ENCODE measurements at regions not wholly inside any gene's neighbourhood (a gene's known extent, or its start where the extent isn't known, plus 50 kb on each side); places are given as distances from the start of the nearest gene placed in this dataset.
"Not testable (repeated sequence)": the region's sequence is repeated elsewhere in the genome, so short reads cannot be mapped to it uniquely, and the experiment has no call there.

DNA sequence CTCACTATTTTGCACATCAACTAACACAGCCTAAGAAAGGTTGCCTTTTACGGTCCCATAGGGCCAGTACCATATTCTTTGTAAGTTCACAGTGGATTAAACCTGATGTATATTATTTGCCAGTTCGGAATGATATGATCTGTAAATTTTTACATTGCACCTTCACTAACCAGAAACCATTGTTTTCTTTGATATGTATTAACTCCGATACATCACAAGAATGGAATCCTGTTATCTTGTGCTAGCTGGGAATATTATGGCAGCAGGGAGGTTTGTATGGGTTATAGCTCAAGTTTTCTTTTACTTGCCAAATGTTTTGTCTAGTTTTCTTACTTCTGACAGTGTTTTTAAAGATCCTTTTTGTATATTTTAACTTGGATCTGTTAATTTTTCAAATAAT, 51.4 kb upstream of the S1PR1 start:
- no peak for DNase-seq

DNA sequence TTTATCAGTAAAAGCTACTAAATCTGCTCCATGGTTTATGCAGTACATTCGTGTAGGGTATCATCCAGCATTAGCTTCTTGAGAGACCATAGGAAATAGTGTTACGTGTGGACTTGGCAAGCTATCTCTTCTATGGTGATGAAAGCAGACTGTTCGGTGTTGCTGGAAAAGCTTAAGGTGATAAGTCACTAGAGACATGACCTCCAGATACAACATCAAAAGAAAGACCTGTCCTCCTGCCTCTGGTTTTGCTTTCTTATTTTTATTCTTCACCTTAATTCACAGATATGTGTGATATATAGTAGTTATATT, 53.5 kb upstream of the S1PR1 start:
- DNase-seq: no peak

DNA sequence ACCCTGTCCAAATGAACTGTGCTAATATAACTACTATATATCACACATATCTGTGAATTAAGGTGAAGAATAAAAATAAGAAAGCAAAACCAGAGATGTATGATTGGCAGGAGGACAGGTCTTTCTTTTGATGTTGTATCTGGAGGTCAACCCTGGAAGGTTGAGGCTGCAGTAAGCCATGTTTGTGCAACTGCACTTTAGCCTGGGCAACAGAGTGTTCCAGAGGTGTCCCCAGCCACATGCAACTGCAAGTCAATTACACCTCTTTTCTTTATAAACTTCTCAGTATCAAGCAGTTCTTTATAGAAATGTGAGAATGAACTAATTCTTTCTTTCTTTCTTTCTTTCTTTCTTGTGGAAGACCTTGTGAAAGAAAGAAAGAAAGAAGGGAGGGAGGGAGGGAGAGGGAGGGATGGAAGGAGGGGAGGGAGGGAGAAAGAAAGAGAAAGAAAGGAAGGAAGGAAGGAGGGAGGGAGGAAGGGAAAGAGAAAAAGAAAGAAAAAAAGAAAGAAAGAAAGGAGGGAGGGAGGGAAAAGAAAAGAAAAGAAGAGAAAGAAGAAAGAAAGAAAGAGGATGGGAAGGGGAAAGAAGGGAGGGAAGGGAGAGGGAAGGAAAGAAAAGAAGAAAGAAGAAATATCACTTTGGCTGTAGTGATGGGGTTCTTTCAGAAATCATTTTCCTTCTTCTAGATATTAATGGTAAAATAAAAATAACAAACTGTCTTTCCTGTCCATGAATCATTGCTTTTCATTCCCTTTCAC, 54.0 kb upstream of the S1PR1 start:
- DNase-seq: no peak

DNA sequence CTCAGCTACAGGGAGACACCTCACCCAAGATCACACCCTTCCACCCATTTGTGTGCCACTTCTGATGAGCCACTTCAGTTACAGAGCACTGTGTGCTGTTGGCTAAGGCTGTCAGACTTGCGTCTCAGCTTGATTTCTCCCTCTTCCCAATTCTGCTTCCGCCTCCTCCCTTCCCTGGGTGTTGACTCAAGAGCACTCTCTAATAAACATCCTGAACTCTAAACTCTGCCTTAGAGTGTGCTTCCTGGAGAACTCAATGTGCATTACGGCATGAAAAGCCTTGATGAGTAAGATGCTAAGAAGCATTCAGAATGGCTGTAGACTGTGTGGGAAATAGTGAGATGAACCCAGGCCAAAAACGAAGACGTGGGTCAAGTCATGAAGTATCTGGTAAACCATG, 54.9 kb upstream of the S1PR1 start:
- no peak for DNase-seq

DNA sequence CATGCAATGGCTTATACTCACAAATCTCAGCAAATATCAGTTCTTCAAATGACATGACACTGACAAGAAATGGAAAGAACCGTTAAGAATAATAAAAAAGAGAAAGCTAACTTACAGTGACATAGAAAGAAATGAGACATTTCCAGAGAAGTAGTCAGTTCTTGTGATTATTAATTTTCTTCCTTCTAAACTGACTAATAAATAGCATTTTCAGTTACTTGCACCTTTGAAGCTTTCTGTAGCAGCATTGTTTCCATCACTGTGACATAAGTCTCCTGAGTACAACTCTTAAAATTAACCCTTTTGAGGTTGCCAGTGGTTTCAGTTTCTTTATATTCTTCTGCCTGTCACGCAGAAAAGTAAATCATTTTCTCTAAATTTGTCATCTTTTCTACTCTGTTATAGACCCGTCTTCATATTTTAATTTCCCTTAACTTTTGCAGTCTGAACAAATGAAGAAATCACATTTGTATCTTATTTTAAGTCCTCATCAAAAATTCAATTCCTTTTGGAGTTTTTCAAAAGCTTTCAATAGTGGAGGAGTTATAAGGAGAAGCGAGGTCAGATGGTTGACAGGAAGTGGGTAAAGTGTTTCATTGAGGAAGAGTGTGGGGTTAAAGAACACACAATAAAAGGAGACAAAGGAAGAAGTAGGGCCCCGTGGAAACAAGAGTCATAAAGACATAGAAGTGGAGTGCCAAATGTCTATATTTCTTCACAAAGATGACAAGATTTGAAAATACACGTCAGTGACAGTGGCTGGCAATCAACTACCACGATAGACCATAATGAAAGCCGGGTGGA, 57.9 kb upstream of the S1PR1 start:
- DNase-seq: peak; percentile 93

DNA sequence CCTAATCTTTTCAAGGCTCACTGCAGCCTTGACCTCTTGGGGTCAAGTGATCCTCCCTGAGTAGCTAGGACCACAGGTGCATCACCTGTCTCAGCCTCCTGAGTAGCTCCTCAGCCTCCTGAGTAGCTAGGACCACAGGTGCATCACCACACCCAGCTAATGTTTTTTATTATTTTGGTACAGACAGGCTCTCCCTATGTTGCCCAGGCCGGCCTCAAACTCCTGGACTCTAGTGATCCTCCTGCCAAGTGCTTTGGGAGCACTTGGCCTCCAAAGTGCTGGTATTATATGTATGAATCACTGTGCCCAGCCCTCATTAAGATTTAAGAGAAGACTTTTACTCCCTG, 58.5 kb upstream of the S1PR1 start:
- DNase-seq: no peak

DNA sequence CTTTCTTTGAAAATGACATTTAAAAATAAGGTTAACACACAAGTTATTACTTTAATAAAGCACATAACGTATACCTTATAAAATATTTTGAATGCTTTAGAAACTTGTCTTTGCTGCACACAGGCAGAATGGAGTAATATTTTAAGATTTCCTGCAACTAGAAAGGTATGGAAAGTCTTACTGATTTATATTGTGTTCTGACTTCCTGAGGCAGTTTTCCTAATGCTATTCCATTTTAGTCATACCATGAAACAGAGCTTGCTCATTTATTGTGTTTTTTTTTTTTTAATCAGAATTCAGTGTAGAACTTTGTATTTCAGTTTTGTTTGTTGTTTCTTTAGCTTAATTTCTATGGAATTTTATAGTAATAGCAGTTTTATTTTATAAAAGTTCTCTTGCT, 60.9 kb upstream of the S1PR1 start:
- DNase-seq: no peak

DNA sequence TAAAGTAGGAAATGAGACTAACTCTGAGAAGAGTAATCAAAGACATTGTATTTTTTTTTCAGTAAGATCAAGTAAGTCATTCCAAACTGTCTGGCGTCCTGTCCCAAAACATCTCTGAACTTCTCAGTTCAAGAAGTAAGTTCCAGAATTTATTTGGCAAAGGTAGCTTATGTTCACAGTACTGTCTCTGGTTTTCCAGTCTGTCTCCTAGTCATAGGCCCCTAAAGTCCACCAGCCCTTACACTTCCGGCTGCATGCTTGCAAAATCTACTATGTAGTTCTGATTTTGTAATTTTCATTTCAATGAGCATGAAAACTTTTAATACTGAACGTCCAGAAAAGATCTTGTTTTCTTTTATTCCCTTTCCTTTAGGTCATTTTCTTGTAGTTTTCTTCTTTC, 61.4 kb upstream of the S1PR1 start:
- DNase-seq: no peak

DNA sequence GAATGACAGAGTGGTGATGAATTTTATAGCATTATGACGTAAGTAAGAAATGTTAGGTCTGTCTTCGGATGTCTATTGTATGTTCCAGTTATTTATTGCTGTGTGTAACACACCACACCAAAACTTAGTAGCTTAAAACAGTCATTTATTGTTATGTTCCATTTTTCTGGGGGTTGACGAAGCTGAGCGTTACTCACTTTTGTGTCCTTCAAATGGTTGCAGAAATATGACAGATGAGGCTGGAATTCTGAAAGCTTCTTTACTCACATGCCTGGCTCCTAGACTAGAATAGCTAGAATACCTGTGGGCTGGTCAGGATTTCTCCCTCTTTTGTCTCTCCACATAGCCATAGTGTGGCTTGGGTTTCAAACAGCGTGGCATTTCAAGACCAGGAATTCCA, 62.1 kb upstream of the S1PR1 start:
- no peak for DNase-seq

DNA sequence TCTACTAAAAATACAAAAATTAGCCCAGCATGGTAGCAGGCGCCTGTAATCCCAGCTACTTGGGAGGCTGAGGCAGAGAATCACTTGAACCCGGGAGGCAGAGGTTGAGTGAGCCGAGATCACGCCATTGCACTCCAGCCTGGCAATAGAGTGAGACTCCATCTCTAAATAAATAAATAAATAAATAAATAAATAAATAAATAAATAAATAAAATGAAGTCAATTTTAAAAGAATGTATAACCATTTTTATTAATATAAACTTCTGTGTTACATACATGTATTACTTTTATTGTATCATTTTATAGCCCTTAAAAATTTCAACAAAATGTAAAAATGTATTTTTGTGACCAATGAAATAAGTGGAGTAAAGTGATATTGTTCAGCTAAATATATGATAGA, 62.5 kb upstream of the S1PR1 start:
- DNase-seq: not testable (repeated sequence)

DNA sequence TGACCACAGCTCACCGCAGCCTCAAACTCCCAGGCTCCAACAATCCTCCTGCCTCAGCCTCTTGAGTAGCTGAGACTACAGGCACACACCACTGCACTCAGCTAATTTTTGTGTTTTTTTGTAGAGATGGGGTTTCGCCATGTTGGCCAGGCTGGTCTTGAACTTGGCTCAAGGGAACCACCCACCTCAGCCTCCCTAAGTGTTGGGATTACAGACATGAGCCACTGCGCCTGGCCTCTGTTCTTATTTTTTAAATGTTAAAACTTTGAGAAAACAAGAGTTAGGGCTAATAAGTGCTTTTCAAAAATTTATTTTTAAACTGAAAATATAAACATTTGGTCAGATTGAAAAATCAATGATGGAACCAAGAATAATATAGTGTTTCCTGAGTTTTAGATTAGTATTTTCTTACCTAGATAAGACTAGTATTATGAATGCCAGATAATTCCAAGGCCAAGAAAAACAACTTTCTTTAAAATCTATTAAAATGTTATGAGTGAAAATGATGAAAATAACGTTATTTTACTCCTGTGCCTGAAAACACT, 66.2 kb upstream of the S1PR1 start:
- no peak for DNase-seq

DNA sequence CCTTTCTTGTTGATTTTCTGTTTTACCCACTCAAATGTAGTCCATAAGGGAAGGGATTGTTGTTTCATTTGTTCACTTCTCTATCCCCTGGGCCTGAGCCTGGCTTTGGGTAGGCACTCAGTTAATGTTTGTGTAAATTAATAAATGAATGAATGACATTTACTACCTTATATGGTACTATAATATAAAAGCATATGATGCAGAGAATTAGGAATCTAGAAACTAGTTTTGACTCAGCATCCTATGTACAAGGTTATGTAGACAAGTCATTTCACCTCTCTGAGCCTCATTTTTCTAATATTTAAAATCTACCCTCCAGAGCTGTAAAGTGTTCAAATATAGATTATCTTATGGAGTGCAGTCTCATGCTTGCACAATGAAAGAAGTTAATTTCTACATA, 68.9 kb upstream of the S1PR1 start:
- peak; percentile 75 for DNase-seq

DNA sequence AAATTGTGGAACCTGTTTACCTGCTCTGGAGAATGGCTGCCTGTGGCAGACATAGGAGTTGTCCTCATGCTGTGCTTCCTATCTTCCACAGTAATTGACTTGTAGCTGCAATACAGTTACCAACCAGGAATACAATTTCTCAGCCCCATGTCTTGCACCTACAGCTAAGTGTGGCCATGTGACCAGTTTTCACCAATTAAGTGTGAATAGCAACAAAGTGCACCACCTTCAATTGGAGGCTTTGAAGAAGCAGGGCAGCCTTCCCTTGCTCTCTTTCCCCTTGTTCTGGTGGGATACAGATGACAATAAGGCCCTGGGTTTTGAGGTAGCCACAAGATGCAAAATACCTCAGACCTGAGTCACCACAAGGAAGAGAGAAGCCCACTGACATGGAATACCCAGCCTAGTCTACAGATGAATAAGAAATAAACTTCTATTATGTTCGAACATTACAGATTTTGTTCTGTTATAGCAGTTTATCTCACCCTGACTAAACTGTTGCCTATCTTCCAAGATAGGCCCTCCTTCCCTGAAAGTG, 70.2 kb upstream of the S1PR1 start:
- DNase-seq: no peak

DNA sequence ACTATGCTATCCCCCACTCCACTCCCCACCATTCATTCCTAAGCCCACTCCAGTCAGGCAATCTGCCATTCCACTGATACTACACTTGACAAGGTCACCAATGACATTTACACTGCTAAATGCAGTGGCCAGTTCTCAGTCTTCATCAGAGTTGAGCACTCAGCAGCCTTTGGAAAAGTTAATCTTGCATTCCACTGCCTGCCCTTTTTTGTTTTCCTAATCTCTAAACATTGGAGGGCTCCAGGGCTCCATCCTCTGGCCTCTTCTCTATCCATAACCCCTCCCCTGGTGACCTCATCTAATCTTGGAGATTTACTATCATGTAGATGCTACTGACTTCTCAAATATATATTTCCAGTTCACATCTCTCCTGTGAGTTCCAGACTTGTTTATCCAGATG, 70.9 kb upstream of the S1PR1 start:
- DNase-seq: no peak

DNA sequence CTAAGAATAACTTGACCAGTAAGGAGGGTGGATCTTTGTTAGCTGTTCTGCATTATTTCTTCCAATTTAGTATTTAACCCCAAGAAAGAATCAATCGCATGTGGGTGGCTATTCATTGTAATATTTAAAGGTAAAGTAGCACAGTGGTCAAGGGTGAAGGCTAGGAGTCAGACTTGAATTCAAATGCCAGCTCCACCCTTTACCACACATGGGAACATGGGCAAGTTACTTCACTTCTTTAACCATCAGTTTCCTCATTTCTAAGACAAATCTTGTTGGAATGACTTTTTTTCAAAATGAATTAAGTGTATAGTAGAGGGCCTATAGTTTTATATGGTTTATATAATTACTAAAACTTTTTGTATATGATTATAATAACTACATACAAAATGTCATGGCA, 71.3 kb upstream of the S1PR1 start:
- DNase-seq: no peak

DNA sequence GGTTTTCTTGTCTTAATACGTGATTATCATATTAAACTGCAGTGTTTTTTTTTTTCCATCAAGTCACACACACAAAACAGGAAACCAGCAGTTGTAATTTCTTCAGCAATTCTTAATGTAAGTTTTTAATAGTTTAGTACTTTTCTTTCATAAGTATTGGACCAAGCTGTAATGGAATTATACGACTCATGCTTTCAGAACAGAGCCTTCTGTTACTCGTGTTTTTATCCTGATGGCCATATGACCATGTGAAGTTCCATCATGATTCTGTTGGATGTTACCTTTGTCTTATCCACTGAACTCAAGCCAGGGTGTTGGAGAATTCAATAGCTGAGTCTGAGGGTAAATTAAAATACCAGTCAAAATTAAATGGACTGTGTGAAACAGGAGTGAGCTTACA, 72.0 kb upstream of the S1PR1 start:
- no peak for DNase-seq

DNA sequence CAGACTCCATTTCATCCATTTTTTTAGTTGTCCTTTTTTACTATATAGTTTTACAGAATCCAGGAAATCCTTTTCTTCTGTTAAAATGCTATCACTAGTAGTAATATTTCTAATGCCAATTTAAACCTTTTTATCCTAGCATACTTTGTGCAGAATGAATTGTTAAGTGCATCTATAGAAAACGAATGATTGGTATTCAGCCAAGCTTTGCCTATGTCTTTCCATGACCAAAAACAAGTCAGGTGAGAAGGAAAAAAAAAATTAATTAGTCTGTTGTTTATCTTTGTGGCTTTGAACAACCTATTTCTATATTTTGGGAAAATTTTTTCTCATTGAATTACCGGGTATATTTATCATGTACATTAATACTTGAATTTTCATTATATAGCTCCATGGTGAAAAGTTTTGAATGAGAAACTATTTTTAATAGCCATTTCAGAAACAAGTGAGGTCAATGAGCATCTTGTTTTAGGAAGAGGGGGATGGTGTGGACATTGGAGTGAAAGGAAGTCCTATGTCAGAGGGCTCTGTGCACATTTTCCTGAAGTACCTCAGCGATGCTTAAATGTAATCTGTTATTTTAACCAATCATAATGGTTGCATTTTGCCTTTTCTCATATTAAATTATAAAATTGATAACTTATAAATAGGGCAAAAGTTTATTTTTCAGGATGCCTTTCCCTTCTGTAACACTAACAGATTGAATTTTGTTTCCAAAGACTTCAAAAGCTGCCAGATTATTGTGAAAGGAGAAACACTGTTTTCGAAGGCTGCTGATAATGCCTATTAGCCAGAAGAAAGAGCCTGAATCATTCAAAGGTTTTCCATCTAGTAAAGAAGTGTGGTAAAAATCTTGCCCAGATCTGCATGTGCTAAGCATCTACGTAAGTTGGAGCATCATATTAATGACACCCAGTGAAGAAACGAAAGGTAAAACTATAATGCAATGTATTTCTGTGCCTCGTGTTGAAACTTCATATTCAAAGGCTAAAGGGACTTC, 73.8 kb upstream of the S1PR1 start:
- no peak for DNase-seq

DNA sequence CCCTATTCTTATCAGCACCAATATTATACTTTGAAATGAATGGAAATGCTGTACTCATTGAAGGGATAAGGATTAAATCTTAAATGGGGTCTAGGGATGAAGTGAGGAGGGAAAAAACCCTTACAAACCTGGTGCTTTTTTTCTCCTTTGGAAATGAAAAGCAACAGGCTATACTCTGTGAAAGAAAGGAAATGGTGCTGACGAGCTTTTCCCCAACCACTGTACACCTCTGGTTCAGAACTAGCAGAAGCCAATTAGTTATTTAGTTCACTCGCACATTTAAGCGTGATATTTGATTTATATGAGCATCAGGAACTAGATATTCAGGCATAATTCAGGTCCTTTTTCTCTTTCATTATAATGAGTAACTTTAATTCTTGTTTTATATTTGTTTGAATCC, 74.5 kb upstream of the S1PR1 start:
- DNase-seq: no peak

DNA sequence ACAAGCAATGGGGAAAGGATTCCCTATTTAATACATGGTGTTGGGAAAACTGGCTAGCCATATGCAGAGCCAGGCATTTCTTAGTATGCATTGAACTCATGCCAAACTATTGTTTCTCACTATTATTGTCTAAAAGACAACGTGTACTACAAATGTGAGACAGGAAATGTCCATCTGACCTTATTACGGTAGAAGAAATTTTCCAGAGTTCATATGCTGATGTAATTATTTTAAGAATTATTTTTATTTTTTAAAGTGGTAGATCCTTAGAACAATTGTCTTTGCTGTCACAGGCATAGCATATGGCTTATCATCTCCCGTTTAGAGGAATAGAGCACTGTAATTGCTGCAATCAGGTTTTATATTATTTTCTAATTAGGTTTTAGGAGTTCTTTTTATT, 75.2 kb upstream of the S1PR1 start:
- no peak for DNase-seq

DNA sequence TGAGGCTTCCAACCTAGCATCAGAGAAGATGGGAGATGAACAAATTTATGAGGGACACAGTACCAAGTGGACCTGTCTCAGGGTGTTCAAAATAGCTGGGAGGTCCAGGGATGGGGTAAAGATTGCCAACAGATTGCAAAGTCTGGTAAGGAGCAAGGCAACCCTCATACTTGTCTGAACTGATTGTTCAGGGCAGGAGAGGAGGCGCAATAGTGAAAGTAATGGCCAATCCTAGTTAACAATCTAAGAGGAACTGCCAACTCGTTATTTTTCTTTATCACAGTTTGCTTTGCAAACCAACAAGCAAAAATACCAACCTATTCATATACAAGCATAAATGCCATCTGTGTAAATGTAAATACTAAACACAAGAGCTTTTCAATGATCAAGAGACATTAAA, 78.4 kb upstream of the S1PR1 start:
- no peak for DNase-seq

DNA sequence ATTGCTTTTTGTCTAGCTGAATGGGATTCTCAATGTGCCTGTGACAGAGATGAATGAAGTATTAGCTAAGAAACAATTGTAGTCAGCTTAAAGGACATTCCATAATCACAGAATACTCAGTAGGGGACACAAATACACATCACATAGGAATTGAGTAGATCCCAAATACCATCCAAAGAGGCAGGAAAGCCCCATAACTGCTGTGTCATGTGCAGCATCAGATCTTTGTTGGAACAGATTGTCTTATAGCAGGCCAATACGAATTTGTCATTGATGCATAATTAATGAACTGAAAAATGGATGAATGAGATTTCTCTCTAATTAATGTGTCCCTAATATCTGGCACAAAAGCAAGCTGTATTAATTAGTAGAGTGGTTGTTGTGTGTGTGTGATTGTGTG, 82.3 kb upstream of the S1PR1 start:
- DNase-seq: no peak

DNA sequence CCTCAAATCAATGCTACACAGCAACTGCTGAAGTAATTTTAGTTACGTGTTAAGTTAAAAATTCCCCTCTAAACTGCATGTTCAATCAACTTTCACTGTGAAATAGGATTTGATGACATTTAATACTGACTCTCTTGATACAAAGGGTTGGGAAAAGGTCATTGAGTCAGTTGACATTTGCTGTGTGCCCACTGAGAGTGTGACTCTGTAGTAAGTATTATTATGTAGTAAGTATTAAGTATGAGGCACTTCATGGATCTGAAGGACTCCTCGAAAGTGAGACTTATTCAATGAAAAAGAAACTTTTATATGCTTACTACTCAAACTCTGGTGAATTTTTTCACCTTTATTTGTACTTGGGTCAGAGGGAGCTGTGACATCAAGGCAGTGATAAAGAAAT, 83.1 kb upstream of the S1PR1 start:
- no peak for DNase-seq

DNA sequence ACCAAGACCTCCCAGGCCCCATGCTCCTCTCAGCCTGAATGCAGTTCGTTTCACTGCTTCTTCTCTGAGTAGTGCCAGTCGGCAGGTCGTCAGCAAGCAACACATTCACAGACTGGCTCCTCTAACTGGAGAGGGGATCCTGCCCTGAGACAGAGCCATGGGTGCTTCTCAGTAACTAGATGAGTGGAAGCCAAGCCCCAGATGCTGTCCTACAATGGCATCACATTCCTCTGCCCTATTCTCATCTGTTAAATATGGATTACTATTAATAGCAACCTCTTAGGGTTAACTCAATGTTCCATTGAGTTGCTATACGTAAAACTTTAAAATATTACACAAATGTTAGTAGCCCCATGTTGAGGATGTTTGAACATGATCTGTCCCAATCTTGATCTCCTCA, 84.2 kb upstream of the S1PR1 start:
- DNase-seq: no peak
